C4-2B (cell line): ENCODE measurements at regions not wholly inside any gene's neighbourhood (a gene's known extent, or its start where the extent isn't known, plus 50 kb on each side); places are given as distances from the start of the nearest gene placed in this dataset.

Source experiments
- H3K27ac ChIP-seq: fragments of 450-650 bp; 2 replicates; pipeline ENCODE4 v1.5.1; 2017
- ZFX ChIP-seq: fragments of 450-650 bp; IDR thresholded peaks from 2 replicates; pipeline ENCODE4 v1.6.1; 2017
- TF ChIP-seq, protein P1 (sequence below): fragments of 450-650 bp; conservative IDR thresholded peaks from 2 replicates; pipeline ENCODE4 v1.5.1; 2017; ENCODE audit warnings: mild to moderate bottlenecking

DNA sequence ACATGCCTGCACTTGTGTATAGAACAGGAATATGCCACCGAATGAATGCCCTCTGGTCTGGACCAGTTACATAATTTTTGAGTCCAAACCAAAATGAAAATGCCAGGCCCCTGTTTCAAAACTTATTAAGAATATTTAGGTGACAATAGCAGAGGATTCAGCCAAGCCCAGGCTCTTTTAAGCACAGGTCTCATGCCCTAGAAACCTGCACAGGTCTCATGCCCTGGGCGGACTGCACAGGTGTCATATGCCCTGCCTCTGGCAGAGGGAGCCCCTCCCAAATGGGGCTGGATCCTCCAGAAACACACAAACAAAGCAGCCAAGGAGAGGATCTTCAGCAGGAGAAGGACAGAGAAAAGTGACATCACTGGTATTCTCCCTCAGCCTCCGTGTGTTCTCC lies 605.4 kb upstream of the NRP1 start:
- TF ChIP-seq, protein P1, sequence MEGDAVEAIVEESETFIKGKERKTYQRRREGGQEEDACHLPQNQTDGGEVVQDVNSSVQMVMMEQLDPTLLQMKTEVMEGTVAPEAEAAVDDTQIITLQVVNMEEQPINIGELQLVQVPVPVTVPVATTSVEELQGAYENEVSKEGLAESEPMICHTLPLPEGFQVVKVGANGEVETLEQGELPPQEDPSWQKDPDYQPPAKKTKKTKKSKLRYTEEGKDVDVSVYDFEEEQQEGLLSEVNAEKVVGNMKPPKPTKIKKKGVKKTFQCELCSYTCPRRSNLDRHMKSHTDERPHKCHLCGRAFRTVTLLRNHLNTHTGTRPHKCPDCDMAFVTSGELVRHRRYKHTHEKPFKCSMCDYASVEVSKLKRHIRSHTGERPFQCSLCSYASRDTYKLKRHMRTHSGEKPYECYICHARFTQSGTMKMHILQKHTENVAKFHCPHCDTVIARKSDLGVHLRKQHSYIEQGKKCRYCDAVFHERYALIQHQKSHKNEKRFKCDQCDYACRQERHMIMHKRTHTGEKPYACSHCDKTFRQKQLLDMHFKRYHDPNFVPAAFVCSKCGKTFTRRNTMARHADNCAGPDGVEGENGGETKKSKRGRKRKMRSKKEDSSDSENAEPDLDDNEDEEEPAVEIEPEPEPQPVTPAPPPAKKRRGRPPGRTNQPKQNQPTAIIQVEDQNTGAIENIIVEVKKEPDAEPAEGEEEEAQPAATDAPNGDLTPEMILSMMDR: no peak
- TF ChIP-seq ZFX: no peak
- H3K27ac ChIP-seq: no peak overlapping the region

DNA sequence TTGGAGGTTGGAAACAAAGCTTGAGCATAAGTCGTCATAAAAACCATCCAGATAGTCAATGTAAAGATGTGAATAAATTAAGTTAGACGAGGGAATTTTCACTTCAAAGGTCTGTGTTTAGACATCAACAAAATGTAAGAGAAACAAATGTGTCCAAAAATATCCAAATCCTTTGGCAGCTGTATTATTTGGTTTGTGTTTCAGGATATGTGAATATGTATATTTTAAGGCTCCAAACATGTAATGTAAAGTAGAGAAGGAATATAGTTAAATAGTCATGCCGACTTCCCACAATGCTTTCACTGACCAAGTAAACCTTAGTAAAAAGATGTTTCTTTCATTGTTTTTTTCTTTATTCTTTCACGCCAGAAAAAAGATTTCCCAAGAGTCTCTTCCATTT lies 604.9 kb upstream of the NRP1 start:
- no peak overlapping the region for H3K27ac ChIP-seq
- TF ChIP-seq ZFX: no peak
- TF ChIP-seq, protein P1: no peak

DNA sequence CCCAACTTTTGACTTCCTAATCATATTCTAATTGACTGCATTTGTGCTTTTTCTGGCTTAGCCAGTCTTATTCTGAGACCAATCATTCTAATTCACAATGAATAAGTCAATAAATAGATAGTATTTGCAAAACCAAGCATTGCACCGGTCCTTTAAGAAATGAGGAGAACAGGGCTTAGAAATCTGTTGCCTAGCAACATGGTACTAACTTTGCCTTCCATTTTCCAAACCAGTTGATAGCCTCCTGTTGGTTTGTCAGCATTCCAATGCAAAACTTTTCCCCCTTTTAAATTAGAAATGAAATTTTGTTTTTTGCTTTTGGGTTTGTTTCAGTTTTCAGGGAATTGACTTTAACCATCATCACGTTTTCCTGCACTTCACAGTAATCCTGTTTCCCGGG lies 603.5 kb upstream of the NRP1 start:
- no peak overlapping the region for H3K27ac ChIP-seq
- TF ChIP-seq ZFX: no peak
- TF ChIP-seq, protein P1: no peak

DNA sequence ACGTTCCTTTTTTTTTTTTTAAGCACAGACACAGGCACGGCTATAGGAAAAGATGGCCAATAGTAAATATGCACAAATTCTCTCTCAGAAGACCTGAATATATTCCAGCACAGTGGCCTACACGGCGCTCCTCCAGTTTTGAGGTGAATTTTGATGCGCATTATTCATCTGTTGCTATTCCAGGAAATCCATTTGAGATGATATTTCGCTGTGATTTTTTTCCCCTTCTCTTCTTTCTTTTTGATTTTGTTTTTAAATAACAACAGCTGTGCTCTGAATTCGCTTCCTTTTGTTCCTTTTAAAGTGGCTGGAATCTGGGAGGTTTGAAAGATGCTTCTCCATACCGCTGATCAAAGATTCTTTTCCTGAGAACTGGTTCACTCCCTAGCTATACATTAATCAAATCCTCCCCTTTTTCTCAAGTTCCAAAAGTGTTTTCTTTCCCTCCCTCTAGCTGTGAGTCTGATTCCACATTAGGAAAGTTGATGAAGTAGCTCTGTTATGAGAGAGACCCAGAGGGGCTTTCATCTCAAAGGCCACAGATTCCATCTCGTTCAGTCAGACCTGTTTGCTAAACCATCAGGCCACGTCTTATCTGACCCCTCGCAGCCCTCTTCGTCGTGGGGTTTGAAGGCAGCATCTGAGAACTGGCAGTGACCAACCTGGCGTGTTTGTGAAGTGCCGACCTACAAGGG lies 602.7 kb upstream of the NRP1 start:
- H3K27ac ChIP-seq: no peak overlapping the region
- no peak for TF ChIP-seq ZFX
- TF ChIP-seq, protein P1: no peak

DNA sequence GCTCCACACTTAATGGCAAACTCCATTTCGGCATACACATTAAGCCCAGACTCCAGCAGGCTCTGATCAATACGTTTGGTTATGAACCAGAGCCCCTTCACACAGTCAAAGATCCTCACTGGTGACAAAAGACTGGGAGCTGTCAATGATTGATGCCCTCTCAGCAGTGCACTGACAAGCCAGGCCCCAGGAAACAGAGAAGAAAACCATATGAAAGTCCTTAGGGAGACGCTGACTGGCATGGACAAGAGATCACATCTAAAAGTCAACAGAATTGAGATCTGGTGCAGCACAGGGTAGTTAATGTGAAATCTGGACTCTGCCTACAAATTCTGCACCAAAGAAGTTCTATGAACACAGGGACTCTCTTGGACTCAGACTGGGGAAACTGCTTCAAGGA lies 600.9 kb upstream of the NRP1 start:
- H3K27ac ChIP-seq: no peak overlapping the region
- TF ChIP-seq ZFX: no peak
- TF ChIP-seq, protein P1: no peak

DNA sequence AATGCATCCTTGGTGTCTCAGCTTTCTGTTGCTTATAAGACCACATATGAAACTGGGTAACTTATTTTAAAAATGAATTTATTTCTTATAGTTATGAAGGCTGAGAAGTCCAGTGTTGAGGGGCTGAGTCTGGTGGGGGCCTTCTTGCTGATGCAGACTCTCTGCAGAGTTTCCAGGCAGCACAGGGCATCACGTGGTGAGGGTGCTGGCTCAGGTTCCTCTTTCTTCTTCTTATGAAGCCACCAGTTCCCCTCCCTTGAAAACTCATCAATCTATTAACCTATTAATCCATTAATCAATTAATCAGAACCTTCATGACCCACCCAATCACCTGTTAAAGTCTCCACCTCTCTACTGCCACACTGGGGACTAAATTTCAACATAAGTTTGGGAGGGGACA lies 595.6 kb upstream of the NRP1 start:
- H3K27ac ChIP-seq: no peak overlapping the region
- no peak for TF ChIP-seq ZFX
- TF ChIP-seq, protein P1: no peak

DNA sequence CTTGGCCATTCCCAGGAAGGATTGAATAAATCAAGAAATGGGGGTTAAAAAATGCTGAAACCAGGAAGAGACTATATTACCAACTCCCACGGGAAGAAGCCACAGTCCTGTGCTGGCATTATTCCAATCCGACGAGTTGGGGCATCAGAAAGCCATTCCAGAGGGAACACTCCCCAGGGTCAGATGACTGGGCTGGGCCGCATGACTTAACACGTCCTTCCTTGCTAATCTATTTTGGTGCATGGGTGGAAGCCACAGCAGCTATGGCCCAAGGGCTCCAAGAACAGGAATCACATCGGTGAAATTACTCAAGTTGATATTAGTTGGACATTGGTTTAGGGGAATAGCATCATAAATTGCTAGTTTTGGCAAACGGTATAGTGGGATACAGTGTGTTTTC lies 592.9 kb upstream of the NRP1 start:
- TF ChIP-seq, protein P1: no peak
- no peak for TF ChIP-seq ZFX
- H3K27ac ChIP-seq: no peak overlapping the region
